22Rv1 (cell line): ENCODE measurements at regions not wholly inside any gene's neighbourhood (a gene's known extent, or its start where the extent isn't known, plus 50 kb on each side); places are given as distances from the start of the nearest gene placed in this dataset.

ENCODE experiments used
- CTCF ChIP-seq: fragments of 450-650 bp; IDR thresholded peaks from 2 replicates; pipeline ENCODE4 v1.5.1; 2017; ENCODE audit warnings: mild to moderate bottlenecking
- ZFX ChIP-seq: fragments of 450-650 bp; IDR thresholded peaks from 2 replicates; pipeline ENCODE4 v1.6.1; 2017; ENCODE audit warnings: antibody characterized with exemption, borderline replicate concordance

GRCh38 chr3:23657647-23658046, 148.1 kb upstream of the UBE2E1 start:
- no peak for TF ChIP-seq CTCF
- TF ChIP-seq ZFX = no peak
